ENCODE measurements at regions not wholly inside any gene's neighbourhood (a gene's known extent, or its start where the extent isn't known, plus 50 kb on each side); places are given as distances from the start of the nearest gene placed in this dataset.
A peak's percentile ranks its signal among the peaks of the same experiment; 100 is the strongest.

DNA sequence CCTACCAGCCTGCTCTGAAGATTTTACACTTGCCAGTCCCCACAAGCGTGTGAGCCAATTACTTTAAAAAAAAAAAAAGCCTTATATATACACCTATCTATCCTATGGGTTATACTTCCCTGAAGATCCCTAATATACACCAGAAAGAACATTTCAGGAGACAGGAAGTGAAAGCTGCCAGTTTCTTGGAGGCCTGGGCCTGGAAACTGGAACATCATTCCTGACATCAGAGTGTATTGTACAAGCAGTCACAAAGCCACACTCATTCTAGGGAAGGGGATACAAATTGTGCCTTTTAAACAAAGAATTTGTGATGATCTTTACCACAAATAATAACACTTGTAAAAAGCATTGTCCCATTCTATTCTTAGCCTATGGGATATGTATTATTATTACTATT, 98.3 kb upstream of the FBN2 start:
- H3K27ac ChIP-seq, result no peak overlapping the region; the same call in 1 of the 2 replicates
- H3K36me3 ChIP-seq (ENCODE audit: low read depth), result no peaks in the 10 kb centered on the region
- no peaks in the 10 kb centered on the region for H3K9me2 ChIP-seq (ENCODE audit: insufficient read depth)
- no peak overlapping the region for H2AFZ ChIP-seq
- no peaks in the 10 kb centered on the region for H3K9me3 ChIP-seq (ENCODE audit: low read depth)
- peaks cover 18% of the 10 kb centered on the region; the same call in 1 of the 2 replicates for H3K4me1 ChIP-seq (ENCODE audit: insufficient read depth)
- H3F3A ChIP-seq (ENCODE audit: insufficient read depth), result no peaks in the 10 kb centered on the region
- H3K9ac ChIP-seq, result no peak overlapping the region
- TF ChIP-seq EZH2phosphoT487 (IDR thresholded peaks at IDR 0.05; ENCODE audit: insufficient read depth, low read depth), result no peak
- TF ChIP-seq EZH2 (IDR thresholded peaks at IDR 0.05; ENCODE audit: insufficient read depth, poor library complexity, severe bottlenecking), result no peak
- no peak overlapping the region for H3K4me3 ChIP-seq
- no peak overlapping the region for H3K4me2 ChIP-seq (ENCODE audit: unreplicated experiment)
- in situ Hi-C loops (cut with MboI), result no loop called here
- H4K20me1 ChIP-seq (ENCODE audit: insufficient read depth), result no peaks in the 10 kb centered on the region
- no peaks in the 10 kb centered on the region for H3K79me2 ChIP-seq (ENCODE audit: insufficient read depth)
- DNase-seq, result peak; percentile 17
- no peaks in the 10 kb centered on the region for H3K27me3 ChIP-seq (replicated peaks; ENCODE audit: insufficient read depth)
- 68% methylated on average over 1 of the region's 1 CpG for WGBS, 2 experiments (ENCODE audit: low coverage in 1 of 2, low lambda C conversion rate in 2 of 2, missing lambda C conversion rate in 2 of 2)

DNA sequence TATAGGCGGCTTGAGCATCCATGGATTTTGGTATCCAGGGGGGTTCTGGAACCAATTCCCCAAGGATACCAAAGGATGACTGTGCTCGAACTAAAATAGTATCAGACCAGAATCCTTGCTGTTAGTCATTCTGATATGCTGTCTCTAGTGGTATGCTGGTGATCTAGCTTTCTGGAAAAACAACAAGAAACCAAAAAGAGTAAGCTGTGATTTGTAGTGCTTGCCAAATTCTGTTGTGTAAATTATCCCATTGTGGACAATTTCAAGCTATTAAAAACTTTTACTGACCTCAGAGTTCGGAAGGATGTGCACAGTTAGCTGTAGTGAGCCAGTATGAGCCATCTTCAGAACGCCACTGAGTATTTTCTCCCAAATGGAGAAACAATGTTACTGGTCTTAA, 99.0 kb upstream of the FBN2 start:
- no peak overlapping the region for H3K4me3 ChIP-seq
- H3K27me3 ChIP-seq (replicated peaks; ENCODE audit: insufficient read depth), result no peaks in the 10 kb centered on the region
- peaks cover 18% of the 10 kb centered on the region; the same call in 1 of the 2 replicates for H3K4me1 ChIP-seq (ENCODE audit: insufficient read depth)
- H3K4me2 ChIP-seq (ENCODE audit: unreplicated experiment), result peak overlapping the region; percentile 24
- H3F3A ChIP-seq (ENCODE audit: insufficient read depth), result no peaks in the 10 kb centered on the region
- no peaks in the 10 kb centered on the region for H3K36me3 ChIP-seq (ENCODE audit: low read depth)
- no peak overlapping the region for H3K9ac ChIP-seq
- DNase-seq, result peak; percentile 76
- no peaks in the 10 kb centered on the region for H3K9me3 ChIP-seq (ENCODE audit: low read depth)
- peak overlapping the region; percentile 34 for H3K27ac ChIP-seq
- TF ChIP-seq EZH2 (IDR thresholded peaks at IDR 0.05; ENCODE audit: insufficient read depth, poor library complexity, severe bottlenecking) (no peak), EZH2phosphoT487 (IDR thresholded peaks at IDR 0.05; ENCODE audit: insufficient read depth, low read depth) (no peak)
- no peaks in the 10 kb centered on the region for H4K20me1 ChIP-seq (ENCODE audit: insufficient read depth)
- in situ Hi-C loops (cut with MboI), result no loop called here
- H3K79me2 ChIP-seq (ENCODE audit: insufficient read depth), result no peaks in the 10 kb centered on the region
- 9 to 11% methylated on average over 4 of the region's 4 CpGs for WGBS, 2 experiments (ENCODE audit: low coverage in 1 of 2, low lambda C conversion rate in 2 of 2, missing lambda C conversion rate in 2 of 2)
- no peaks in the 10 kb centered on the region for H3K9me2 ChIP-seq (ENCODE audit: insufficient read depth)
- 0 out of 2 replicates have a peak overlapping the region, but pooled peaks have one; percentile 1 for H2AFZ ChIP-seq

DNA sequence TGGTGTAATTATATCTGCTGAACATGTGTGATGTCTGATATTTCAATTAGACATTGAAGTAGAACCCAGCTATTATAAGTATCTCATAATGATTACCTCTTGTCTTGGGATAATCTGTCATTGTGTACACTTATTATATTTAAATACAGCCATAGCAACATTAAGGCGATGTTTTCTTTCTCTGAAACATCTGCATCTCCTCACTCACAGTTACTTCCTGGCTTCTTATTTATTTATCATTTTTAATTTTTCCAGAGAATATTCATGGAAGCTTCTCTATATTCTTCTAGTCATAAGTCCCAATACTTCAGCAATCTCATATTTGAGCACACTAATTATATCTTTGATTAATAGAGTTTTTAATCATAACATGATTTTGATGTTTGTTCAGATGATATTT, 103.8 kb upstream of the FBN2 start:
- in situ Hi-C loops (cut with MboI), result no loop called here
- Histone ChIP-seq H3K9me3 (ENCODE audit: low read depth) (no peaks in the 10 kb centered on the region), H2AFZ (no peak overlapping the region), H4K20me1 (ENCODE audit: insufficient read depth) (no peaks in the 10 kb centered on the region), H3K27me3 (replicated peaks; ENCODE audit: insufficient read depth) (no peaks in the 10 kb centered on the region), H3K27ac (no peak overlapping the region), H3K4me3 (no peak overlapping the region), H3K4me2 (ENCODE audit: unreplicated experiment) (no peak overlapping the region), H3K9ac (no peak overlapping the region), H3K9me2 (ENCODE audit: insufficient read depth) (no peaks in the 10 kb centered on the region), H3F3A (ENCODE audit: insufficient read depth) (peaks cover 15% of the 10 kb centered on the region), H3K79me2 (ENCODE audit: insufficient read depth) (no peaks in the 10 kb centered on the region), H3K4me1 (ENCODE audit: insufficient read depth) (peaks cover 34% of the 10 kb centered on the region), H3K36me3 (ENCODE audit: low read depth) (no peaks in the 10 kb centered on the region)
- no peak for DNase-seq
- no peak for TF ChIP-seq EZH2phosphoT487 (IDR thresholded peaks at IDR 0.05; ENCODE audit: insufficient read depth, low read depth)
- no peak for TF ChIP-seq EZH2 (IDR thresholded peaks at IDR 0.05; ENCODE audit: insufficient read depth, poor library complexity, severe bottlenecking)
- 39 to 60% methylated on average over 1 of the region's 1 CpG for WGBS, 2 experiments (ENCODE audit: low coverage in 1 of 2, low lambda C conversion rate in 2 of 2, missing lambda C conversion rate in 2 of 2)

DNA sequence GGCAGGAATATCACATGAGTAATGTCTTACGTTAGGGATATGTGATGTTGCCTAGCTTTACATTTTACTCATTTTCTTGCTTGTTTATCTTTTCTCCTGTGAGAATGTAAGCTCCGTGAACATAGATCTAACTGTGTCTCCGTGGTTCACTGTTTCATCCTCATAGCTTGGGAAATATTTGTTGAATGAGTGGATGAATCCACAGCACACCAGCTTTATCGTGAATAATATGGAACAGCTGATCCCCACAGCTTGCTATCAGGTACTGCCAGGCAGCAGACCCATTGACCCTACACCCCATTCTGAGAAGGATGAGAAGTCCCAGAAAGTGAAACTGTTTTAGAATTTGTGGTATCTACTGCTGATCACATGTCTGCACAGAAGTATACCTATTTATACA, 106.8 kb upstream of the FBN2 start:
- Histone ChIP-seq H3K9me2 (ENCODE audit: insufficient read depth) (no peaks in the 10 kb centered on the region), H3K4me1 (ENCODE audit: insufficient read depth) (peaks cover 38% of the 10 kb centered on the region), H3K79me2 (ENCODE audit: insufficient read depth) (no peaks in the 10 kb centered on the region), H3K27ac (peak overlapping the region; percentile 69), H3F3A (ENCODE audit: insufficient read depth) (peaks cover 15% of the 10 kb centered on the region), H2AFZ (peak overlapping the region; percentile 6; the same call in 1 of the 2 replicates), H3K4me3 (peak overlapping the region; percentile 45), H3K4me2 (ENCODE audit: unreplicated experiment) (peak overlapping the region; percentile 67), H3K9ac (peak overlapping the region; percentile 29; the same call in 1 of the 2 replicates), H3K36me3 (ENCODE audit: low read depth) (no peaks in the 10 kb centered on the region), H3K9me3 (ENCODE audit: low read depth) (no peaks in the 10 kb centered on the region), H3K27me3 (replicated peaks; ENCODE audit: insufficient read depth) (no peaks in the 10 kb centered on the region), H4K20me1 (ENCODE audit: insufficient read depth) (no peaks in the 10 kb centered on the region)
- in situ Hi-C loops (cut with MboI), result no loop called here
- TF ChIP-seq EZH2phosphoT487 (IDR thresholded peaks at IDR 0.05; ENCODE audit: insufficient read depth, low read depth) (no peak), EZH2 (IDR thresholded peaks at IDR 0.05; ENCODE audit: insufficient read depth, poor library complexity, severe bottlenecking) (no peak)
- peak; percentile 66 for DNase-seq
- whole genome bisulfite sequencing, 2 experiments (ENCODE audit: low coverage in 1 of 2, low lambda C conversion rate in 2 of 2, missing lambda C conversion rate in 2 of 2), result 4 to 7% methylated on average over 4 of the region's 4 CpGs
